SK-N-MC (cell line): ENCODE measurements at regions not wholly inside any gene's neighbourhood (a gene's known extent, or its start where the extent isn't known, plus 50 kb on each side); places are given as distances from the start of the nearest gene placed in this dataset.

Experiments
- EZH2 ChIP-seq: fragments of 200-600 bp; sonication (generic); IDR thresholded peaks from one replicate; pipeline ENCODE4 v1.6.1; 2017; ENCODE audit warnings: antibody characterized with exemption
- FOXP2 ChIP-seq: optimal IDR thresholded peaks from 2 replicates; pipeline ENCODE3; 2011; ENCODE audit warnings: mild to moderate bottlenecking, moderate library complexity; ENCODE audit not compliant: insufficient read depth; ENCODE audit errors: extremely low read length, control extremely low read depth
- POLR2AphosphoS5 ChIP-seq: IDR thresholded peaks from 2 replicates; pipeline ENCODE4 v1.6.1; 2012; ENCODE audit warnings: mild to moderate bottlenecking, low read depth, low read length, borderline replicate concordance

- TF ChIP-seq EZH2 (no peak), FOXP2 (no peak), POLR2AphosphoS5 (no peak)
Observed at GRCh38 chr7:124992851-124993562, 63.4 kb upstream of the POT1 start.
